ENCODE measurements at regions not wholly inside any gene's neighbourhood (a gene's known extent, or its start where the extent isn't known, plus 50 kb on each side); places are given as distances from the start of the nearest gene placed in this dataset.

- TF ChIP-seq CTCF (IDR thresholded peaks at IDR 0.05; ENCODE audit: low read depth, low read length), result no peak
- no peak for TF ChIP-seq EZH2phosphoT487 (IDR thresholded peaks at IDR 0.05; ENCODE audit: low read depth)
Measured at GRCh38 chr7:54827734-54828133, 68.7 kb upstream of the SEC61G start.
